Thymus (tissue), 11 donors: ENCODE measurements at regions not wholly inside any gene's neighbourhood (a gene's known extent, or its start where the extent isn't known, plus 50 kb on each side); places are given as distances from the start of the nearest gene placed in this dataset.

Experiments
- DNase-seq, 9 donors: peaks; one replicate each; pipeline ENCODE4 v3.0.0-alpha.2; 2013; ENCODE audit warnings: low spot score in 9 of 9, low read depth in 6 of 9, missing footprints in 1 of 9
- H3K27ac ChIP-seq, 2 donors: one replicate each; pipeline ENCODE4 v1.5.1; 2013; ENCODE audit warnings: control low read depth in 1 of 2, low read depth in 1 of 2, low read length in 1 of 2, mild to moderate bottlenecking in 1 of 2, moderate library complexity in 1 of 2
- H3K27me3 ChIP-seq, 2 donors: one replicate each; pipeline ENCODE4 v1.5.1; 2013; ENCODE audit warnings: low read length in 1 of 2; ENCODE audit not compliant: control insufficient read depth in 2 of 2, insufficient read depth in 1 of 2
- H3K36me3 ChIP-seq, 2 donors: one replicate each; pipeline ENCODE4 v1.5.1; 2013; ENCODE audit warnings: low read length in 1 of 2, mild to moderate bottlenecking in 1 of 2, moderate library complexity in 1 of 2; ENCODE audit not compliant: control insufficient read depth in 2 of 2, insufficient read depth in 2 of 2
- H3K4me1 ChIP-seq, 2 donors: one replicate each; pipeline ENCODE4 v1.5.1; 2013; ENCODE audit warnings: low read length in 2 of 2; ENCODE audit not compliant: control insufficient read depth in 2 of 2, insufficient read depth in 2 of 2
- H3K4me3 ChIP-seq, 2 donors: one replicate each; pipeline ENCODE4 v1.5.1; 2013; ENCODE audit warnings: low read length in 2 of 2, control low read depth in 1 of 2, mild to moderate bottlenecking in 1 of 2
- H3K9me3 ChIP-seq, 2 donors: one replicate each; pipeline ENCODE4 v1.5.1; 2013; ENCODE audit warnings: low read length in 1 of 2, mild to moderate bottlenecking in 1 of 2; ENCODE audit not compliant: control insufficient read depth in 2 of 2, insufficient read depth in 1 of 2
- whole genome bisulfite sequencing: extraction: QIAGEN DNeasy Blood & Tissue Kit; methylation state at CpG from one replicate; pipeline ENCODE4 v1.1.7; 2013; 5-methylcytosine and 5-hydroxymethylcytosine counted together
- donor health status: healthy.

DNA sequence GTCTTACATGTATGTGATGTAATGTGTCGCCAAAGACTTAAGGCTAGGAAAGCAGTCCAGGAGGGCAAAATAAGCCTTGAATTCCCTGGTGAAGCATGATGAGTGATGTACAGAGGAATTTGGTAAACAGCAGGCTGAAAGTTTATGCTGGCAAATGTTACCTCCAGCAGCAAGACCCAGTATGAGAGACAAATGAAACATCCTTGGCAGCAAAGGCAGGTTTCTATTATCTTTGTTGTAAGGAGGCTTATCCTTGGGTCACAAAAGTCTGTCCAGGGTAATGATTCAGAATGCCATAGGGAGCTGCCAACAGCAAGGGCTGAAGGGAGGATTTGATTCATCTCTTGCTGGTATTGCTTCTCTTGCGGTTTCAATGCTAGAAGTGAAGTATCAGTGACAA, 75.9 kb upstream of the HTR4 start:
- WGBS, result 94% methylated on average over 2 of the region's 2 CpGs
- H3K36me3 ChIP-seq, result no peaks in the 10 kb centered on the region
- no peaks in the 10 kb centered on the region for H3K9me3 ChIP-seq
- H3K27me3 ChIP-seq, result no peaks in the 10 kb centered on the region
- no peak overlapping the region for H3K4me3 ChIP-seq
- no peak overlapping the region for H3K27ac ChIP-seq
- no peak for DNase-seq
- no peaks in the 10 kb centered on the region for H3K4me1 ChIP-seq

- no peaks in the 10 kb centered on the region for H3K4me1 ChIP-seq
- peak; percentile 23 to 85 (median 61) for DNase-seq
- no peaks in the 10 kb centered on the region for H3K27me3 ChIP-seq
- H3K27ac ChIP-seq, result no peak overlapping the region
- no peaks in the 10 kb centered on the region for H3K36me3 ChIP-seq
- 40% methylated on average over 12 of the region's 12 CpGs for WGBS
- H3K4me3 ChIP-seq, result no peak overlapping the region
- H3K9me3 ChIP-seq, result no peaks in the 10 kb centered on the region
These were observed 76.9 kb upstream of the HTR4 start for GRCh38 chr5:148730942-148731898.

DNA sequence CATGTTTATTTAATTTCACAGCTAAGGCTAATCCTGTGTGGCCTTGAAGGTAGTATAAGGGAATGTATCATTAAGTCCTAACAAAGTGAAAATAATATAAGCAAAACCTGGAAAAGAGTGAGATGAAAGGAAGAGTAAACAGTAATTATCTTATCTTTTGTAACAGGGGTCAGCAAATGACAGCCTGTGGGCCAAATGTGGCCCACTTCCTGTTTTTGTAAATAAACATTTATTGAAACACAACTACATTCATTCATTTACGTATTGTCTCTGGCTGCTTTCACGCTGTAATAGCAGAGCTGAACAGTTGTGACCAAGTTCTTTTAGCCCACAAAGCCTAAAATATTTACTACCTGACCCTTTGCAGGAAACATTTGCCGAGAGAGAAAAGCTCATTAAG, 78.4 kb upstream of the HTR4 start:
- Histone ChIP-seq H3K36me3 (no peaks in the 10 kb centered on the region), H3K4me1 (no peaks in the 10 kb centered on the region), H3K4me3 (no peak overlapping the region), H3K9me3 (no peaks in the 10 kb centered on the region), H3K27me3 (no peaks in the 10 kb centered on the region), H3K27ac (no peak overlapping the region)
- DNase-seq, result no peak
- WGBS, result 92% methylated on average over 3 of the region's 3 CpGs

DNA sequence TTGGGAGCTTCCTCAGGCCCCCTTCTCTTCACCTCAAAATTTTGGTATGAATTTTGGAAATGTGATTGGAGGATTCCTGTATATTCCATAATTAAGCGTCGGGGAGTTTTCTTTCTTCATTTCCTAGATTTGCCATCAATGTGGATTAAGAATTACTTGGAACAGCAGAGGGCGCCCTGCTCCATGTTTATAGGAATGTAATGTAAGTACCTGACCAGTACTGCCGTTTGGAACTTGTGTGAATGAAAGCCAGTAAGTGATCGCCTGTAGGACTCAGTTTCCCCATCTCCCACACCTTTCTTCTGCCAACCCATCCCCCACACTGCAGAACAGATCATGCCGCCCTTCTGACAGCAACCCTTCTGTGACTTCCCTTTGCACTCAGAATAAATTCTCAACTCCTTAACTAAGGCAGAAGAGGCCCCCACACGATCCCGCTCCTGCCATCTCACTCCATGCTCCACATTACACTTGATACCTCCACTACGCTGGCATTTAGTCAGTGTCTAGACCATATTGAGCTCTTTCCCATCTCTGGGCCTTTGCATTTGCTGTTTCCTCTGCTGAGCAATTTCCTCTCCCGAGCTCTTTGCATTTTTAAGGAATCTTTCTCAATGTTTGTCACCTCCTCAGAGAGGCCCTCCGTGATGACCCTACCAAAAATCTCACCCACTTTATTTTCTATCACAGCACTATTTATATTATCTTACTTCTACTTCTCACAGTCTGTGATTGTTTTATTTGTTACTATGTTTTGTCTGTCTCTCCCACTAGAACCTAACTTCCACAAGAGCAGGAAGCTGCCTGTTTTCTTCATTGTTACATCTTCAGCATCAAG, 79.5 kb upstream of the HTR4 start:
- Histone ChIP-seq H3K9me3 (no peaks in the 10 kb centered on the region), H3K27ac (no peak overlapping the region), H3K4me3 (no peak overlapping the region), H3K36me3 (no peaks in the 10 kb centered on the region), H3K27me3 (no peaks in the 10 kb centered on the region), H3K4me1 (no peaks in the 10 kb centered on the region)
- peak in 8 of 9 donors; percentile 27 to 72 (median 50) for DNase-seq
- WGBS, result 45% methylated on average over 11 of the region's 11 CpGs

DNA sequence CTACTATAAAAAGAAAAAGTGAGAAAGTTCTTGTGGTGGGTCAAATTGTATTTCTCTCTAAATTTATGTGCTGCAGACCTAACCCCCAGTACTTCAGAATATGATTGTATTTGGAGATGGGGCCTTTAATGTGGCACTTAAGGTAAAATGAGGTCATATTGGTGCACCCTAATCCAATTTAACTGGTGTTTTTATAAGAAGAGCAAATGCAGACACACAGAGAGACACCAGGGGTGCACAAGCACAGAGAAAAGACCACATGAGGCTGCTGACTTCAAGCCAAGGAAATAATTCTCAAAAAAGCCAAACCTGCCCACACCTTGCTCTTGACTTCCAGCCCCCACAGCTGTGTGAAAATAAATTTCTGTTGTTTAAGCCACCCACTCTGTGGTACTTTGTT, 80.2 kb upstream of the HTR4 start:
- no peaks in the 10 kb centered on the region for H3K27me3 ChIP-seq
- H3K9me3 ChIP-seq, result no peaks in the 10 kb centered on the region
- no peak overlapping the region for H3K4me3 ChIP-seq
- no peaks in the 10 kb centered on the region for H3K36me3 ChIP-seq
- no peak overlapping the region for H3K27ac ChIP-seq
- no peaks in the 10 kb centered on the region for H3K4me1 ChIP-seq
- no peak for DNase-seq

- Histone ChIP-seq H3K27me3 (no peaks in the 10 kb centered on the region), H3K27ac (no peak overlapping the region), H3K4me1 (no peaks in the 10 kb centered on the region), H3K36me3 (no peaks in the 10 kb centered on the region), H3K4me3 (no peak overlapping the region), H3K9me3 (no peaks in the 10 kb centered on the region)
- DNase-seq, result no peak
- 93% methylated on average over 2 of the region's 2 CpGs for WGBS
These were observed 81.0 kb upstream of the HTR4 start for GRCh38 chr5:148735301-148735835.

GRCh38 chr5:148739023-148739422, 84.7 kb upstream of the HTR4 start:
- Histone ChIP-seq H3K9me3 (no peaks in the 10 kb centered on the region), H3K27ac (no peak overlapping the region), H3K4me1 (no peaks in the 10 kb centered on the region), H3K36me3 (no peaks in the 10 kb centered on the region), H3K4me3 (no peak overlapping the region), H3K27me3 (no peaks in the 10 kb centered on the region)
- 92% methylated on average over 5 of the region's 5 CpGs for WGBS
- no peak for DNase-seq

- Histone ChIP-seq H3K4me3 (no peak overlapping the region), H3K27me3 (no peaks in the 10 kb centered on the region), H3K27ac (no peak overlapping the region), H3K4me1 (no peaks in the 10 kb centered on the region), H3K36me3 (no peaks in the 10 kb centered on the region), H3K9me3 (no peaks in the 10 kb centered on the region)
- DNase-seq, result no peak
- WGBS, result 84% methylated on average over 2 of the region's 2 CpGs
These were observed 85.2 kb upstream of the HTR4 start for GRCh38 chr5:148739524-148739923.
